ENCODE measurements at regions not wholly inside any gene's neighbourhood (a gene's known extent, or its start where the extent isn't known, plus 50 kb on each side); places are given as distances from the start of the nearest gene placed in this dataset.

DNA sequence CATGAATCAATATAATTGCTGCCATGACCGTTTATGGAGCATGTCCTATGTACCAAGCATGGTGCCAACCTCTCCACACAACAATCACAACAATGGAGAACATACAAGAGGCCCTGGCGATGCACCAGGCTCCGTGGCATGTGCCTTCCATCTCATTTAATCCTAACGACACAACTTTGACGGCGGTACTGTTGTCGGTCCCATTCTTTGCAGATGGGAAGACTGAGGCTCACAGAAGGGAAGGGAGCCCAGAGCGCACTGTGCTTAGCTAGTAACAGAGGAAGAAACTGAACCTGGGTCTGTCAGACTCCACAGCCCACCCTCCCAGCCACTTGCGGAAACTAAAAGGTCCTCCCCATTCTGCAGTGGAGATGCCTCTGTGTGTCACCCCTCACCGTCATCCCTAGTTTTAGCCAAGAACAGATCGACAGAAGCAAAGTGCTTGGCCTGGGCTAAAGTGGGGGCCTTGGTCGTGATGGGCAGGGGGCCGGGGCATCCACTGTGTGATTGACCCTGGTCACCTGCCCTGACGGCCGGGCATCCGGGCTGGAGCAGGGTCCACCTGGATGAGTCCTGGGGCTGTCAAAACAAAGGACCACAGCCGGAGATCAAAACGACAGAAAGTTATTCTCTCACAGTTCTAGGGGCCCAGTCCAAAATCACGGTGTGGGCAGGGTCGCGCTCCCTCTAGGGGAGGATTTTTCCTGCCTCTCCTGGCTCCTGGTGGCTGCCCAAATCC is 183.9 kb downstream of the C16orf95 start:
- Histone ChIP-seq H3K27ac (ENCODE audit: low read depth in 1 of 2, low read length in 2 of 2) (no peak overlapping the region), H3K9ac (ENCODE audit: low read depth in 1 of 2, low read length in 2 of 2) (no peak overlapping the region), H3K36me3 (ENCODE audit: control insufficient read depth in 4 of 4, insufficient read depth in 3 of 4, low read depth in 1 of 4, low read length in 3 of 4) (no peaks in the 10 kb centered on the region), H3K9me3 (ENCODE audit: control insufficient read depth in 4 of 4, low read length in 3 of 4) (peaks cover 0 to 20% (median 9%) of the 10 kb centered on the region in 4 donors), H3K4me3 (ENCODE audit: low read depth in 1 of 3, low read length in 3 of 3) (no peak overlapping the region), H3K4me1 (ENCODE audit: control insufficient read depth in 4 of 4, insufficient read depth in 4 of 4, low read length in 3 of 4) (no peaks in the 10 kb centered on the region), H3K27me3 (ENCODE audit: control insufficient read depth in 4 of 4, insufficient read depth in 4 of 4, low read length in 3 of 4) (no peaks in the 10 kb centered on the region)
- TF ChIP-seq EGR1 (IDR thresholded peaks at IDR 0.05; ENCODE audit: low read depth in 2 of 2) (no peak), JUND (IDR thresholded peaks at IDR 0.05) (no peak), HNF4G (IDR thresholded peaks at IDR 0.05) (no peak), NR2F2 (IDR thresholded peaks at IDR 0.05) (no peak), RAD21 (IDR thresholded peaks at IDR 0.05) (no peak), GABPA (IDR thresholded peaks at IDR 0.05 in 1 of 2, conservative IDR thresholded peaks at IDR 0.05 in 1 of 2) (no peak), HNF4A (conservative IDR thresholded peaks at IDR 0.05) (no peak), TAF1 (conservative IDR thresholded peaks at IDR 0.05) (no peak), SP1 (IDR thresholded peaks at IDR 0.05) (no peak), RXRA (IDR thresholded peaks at IDR 0.05) (no peak), YY1 (IDR thresholded peaks at IDR 0.05) (no peak)
- TF ChIP-seq, protein P1, sequence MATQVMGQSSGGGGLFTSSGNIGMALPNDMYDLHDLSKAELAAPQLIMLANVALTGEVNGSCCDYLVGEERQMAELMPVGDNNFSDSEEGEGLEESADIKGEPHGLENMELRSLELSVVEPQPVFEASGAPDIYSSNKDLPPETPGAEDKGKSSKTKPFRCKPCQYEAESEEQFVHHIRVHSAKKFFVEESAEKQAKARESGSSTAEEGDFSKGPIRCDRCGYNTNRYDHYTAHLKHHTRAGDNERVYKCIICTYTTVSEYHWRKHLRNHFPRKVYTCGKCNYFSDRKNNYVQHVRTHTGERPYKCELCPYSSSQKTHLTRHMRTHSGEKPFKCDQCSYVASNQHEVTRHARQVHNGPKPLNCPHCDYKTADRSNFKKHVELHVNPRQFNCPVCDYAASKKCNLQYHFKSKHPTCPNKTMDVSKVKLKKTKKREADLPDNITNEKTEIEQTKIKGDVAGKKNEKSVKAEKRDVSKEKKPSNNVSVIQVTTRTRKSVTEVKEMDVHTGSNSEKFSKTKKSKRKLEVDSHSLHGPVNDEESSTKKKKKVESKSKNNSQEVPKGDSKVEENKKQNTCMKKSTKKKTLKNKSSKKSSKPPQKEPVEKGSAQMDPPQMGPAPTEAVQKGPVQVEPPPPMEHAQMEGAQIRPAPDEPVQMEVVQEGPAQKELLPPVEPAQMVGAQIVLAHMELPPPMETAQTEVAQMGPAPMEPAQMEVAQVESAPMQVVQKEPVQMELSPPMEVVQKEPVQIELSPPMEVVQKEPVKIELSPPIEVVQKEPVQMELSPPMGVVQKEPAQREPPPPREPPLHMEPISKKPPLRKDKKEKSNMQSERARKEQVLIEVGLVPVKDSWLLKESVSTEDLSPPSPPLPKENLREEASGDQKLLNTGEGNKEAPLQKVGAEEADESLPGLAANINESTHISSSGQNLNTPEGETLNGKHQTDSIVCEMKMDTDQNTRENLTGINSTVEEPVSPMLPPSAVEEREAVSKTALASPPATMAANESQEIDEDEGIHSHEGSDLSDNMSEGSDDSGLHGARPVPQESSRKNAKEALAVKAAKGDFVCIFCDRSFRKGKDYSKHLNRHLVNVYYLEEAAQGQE (IDR thresholded peaks at IDR 0.05), result no peak
- TF ChIP-seq, protein P2, sequence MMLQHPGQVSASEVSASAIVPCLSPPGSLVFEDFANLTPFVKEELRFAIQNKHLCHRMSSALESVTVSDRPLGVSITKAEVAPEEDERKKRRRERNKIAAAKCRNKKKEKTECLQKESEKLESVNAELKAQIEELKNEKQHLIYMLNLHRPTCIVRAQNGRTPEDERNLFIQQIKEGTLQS (IDR thresholded peaks at IDR 0.05), result no peak
- TF ChIP-seq, protein P3, sequence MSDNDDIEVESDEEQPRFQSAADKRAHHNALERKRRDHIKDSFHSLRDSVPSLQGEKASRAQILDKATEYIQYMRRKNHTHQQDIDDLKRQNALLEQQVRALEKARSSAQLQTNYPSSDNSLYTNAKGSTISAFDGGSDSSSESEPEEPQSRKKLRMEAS (IDR thresholded peaks at IDR 0.05), result no peak
- TF ChIP-seq, protein P4, sequence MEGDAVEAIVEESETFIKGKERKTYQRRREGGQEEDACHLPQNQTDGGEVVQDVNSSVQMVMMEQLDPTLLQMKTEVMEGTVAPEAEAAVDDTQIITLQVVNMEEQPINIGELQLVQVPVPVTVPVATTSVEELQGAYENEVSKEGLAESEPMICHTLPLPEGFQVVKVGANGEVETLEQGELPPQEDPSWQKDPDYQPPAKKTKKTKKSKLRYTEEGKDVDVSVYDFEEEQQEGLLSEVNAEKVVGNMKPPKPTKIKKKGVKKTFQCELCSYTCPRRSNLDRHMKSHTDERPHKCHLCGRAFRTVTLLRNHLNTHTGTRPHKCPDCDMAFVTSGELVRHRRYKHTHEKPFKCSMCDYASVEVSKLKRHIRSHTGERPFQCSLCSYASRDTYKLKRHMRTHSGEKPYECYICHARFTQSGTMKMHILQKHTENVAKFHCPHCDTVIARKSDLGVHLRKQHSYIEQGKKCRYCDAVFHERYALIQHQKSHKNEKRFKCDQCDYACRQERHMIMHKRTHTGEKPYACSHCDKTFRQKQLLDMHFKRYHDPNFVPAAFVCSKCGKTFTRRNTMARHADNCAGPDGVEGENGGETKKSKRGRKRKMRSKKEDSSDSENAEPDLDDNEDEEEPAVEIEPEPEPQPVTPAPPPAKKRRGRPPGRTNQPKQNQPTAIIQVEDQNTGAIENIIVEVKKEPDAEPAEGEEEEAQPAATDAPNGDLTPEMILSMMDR (IDR thresholded peaks at IDR 0.05; ENCODE audit: low read depth, low read length, missing input control), result no peak
- WGBS, result 87% methylated on average over 21 of the region's 21 CpGs
- no peak for DNase-seq (ENCODE audit: low spot score)

DNA sequence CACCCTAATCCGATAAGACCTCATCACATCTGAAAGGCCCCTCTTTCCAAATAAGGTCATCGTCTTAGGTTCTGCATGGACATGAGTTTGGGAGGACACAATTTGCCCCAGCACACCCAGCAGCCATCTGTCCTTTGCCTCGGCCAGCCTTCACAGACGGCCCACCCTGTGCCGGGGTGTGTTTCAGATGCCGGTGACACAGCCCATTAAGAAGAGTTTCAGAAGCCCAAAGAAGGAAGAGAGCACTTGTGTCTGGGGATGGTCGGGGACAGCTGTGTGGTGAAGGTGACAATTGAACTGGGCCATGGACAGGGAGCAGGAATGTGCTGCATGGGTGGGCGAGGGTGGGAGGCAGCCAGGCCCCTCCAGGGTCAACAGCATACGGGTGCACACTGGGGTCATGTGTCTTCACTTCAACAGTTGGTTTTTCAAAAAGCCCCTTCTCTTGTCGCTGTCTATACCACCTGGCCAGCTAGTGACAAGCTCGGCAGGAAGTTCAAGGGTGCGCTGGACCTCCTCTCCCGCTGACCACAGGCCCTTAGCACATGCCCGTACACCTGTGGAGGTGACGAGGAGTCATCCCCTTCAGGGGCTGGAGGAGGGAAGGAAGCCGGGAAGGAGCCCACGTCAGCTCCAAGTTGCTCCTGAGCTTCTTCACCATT is 183.1 kb downstream of the C16orf95 start:
- Histone ChIP-seq H3K4me3 (ENCODE audit: low read depth in 1 of 3, low read length in 3 of 3) (no peak overlapping the region), H3K4me1 (ENCODE audit: control insufficient read depth in 4 of 4, insufficient read depth in 4 of 4, low read length in 3 of 4) (no peaks in the 10 kb centered on the region), H3K9me3 (ENCODE audit: control insufficient read depth in 4 of 4, low read length in 3 of 4) (peaks cover 0 to 20% (median 8%) of the 10 kb centered on the region in 4 donors), H3K36me3 (ENCODE audit: control insufficient read depth in 4 of 4, insufficient read depth in 3 of 4, low read depth in 1 of 4, low read length in 3 of 4) (no peaks in the 10 kb centered on the region), H3K9ac (ENCODE audit: low read depth in 1 of 2, low read length in 2 of 2) (no peak overlapping the region), H3K27me3 (ENCODE audit: control insufficient read depth in 4 of 4, insufficient read depth in 4 of 4, low read length in 3 of 4) (no peaks in the 10 kb centered on the region), H3K27ac (ENCODE audit: low read depth in 1 of 2, low read length in 2 of 2) (no peak overlapping the region)
- DNase-seq (ENCODE audit: low spot score), result no peak
- 92% methylated on average over 17 of the region's 17 CpGs for WGBS
- TF ChIP-seq FOXA1 (IDR thresholded peaks at IDR 0.05) (no peak), TAF1 (conservative IDR thresholded peaks at IDR 0.05) (no peak), JUND (IDR thresholded peaks at IDR 0.05) (no peak), RXRA (IDR thresholded peaks at IDR 0.05) (no peak), HNF4A (conservative IDR thresholded peaks at IDR 0.05) (no peak), NR2F2 (IDR thresholded peaks at IDR 0.05) (no peak), HNF4G (IDR thresholded peaks at IDR 0.05) (no peak), EGR1 (IDR thresholded peaks at IDR 0.05; ENCODE audit: low read depth in 2 of 2) (no peak), GABPA (IDR thresholded peaks at IDR 0.05 in 1 of 2, conservative IDR thresholded peaks at IDR 0.05 in 1 of 2) (no peak)
- TF ChIP-seq, protein P4 (IDR thresholded peaks at IDR 0.05; ENCODE audit: low read depth, low read length, missing input control), result no peak
- TF ChIP-seq, protein P2 (IDR thresholded peaks at IDR 0.05), result no peak

All from liver (tissue), 8 donors.